HG02571 (cell line): ENCODE measurements at regions not wholly inside any gene's neighbourhood (a gene's known extent, or its start where the extent isn't known, plus 50 kb on each side); places are given as distances from the start of the nearest gene placed in this dataset.

Experiments used
- ATAC-seq: cut with Tn5 transposase; IDR thresholded peaks from one replicate; pipeline ENCODE4 v1.9.1; 2021; ENCODE audit warnings: mild to moderate bottlenecking, moderate library complexity; ENCODE audit not compliant: unreplicated experiment

DNA sequence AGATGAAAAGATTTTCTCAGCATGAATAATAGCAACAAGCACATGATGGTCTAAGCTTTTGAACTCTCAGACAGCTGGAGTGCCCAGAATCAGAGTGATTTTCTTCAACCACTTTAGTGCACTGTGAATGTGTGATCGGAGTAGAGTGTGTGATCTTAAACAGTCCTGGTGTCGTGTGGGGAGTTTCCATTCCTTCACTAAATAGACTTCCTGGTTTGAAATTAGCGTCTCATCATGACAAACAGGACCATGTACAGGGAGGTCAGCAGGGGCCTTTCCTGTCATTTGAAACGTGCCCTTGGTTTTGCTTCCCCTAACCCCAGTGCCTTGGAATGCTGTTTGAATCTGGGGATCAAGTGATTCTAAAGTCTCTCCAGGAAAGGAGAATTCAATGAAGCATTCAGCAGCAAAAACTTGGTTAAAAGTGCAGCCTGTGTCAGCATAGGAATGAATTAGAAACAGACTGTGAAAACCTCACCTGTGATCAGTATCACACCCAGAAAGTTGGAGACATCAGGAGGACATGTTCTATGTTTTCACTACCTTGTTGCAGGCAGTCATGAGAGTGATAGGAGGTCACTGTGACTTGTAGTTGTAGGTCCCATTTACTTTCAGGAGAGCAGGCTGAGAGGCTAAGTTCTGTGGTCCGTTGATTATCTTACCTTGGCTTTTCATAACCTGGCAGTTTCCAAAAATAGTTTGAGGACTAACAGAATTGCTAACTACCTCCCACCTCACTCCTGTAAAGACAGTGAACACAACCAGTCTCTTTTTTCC lies 400.3 kb downstream of the MTX2 start:
- peak; percentile 51 for ATAC-seq

DNA sequence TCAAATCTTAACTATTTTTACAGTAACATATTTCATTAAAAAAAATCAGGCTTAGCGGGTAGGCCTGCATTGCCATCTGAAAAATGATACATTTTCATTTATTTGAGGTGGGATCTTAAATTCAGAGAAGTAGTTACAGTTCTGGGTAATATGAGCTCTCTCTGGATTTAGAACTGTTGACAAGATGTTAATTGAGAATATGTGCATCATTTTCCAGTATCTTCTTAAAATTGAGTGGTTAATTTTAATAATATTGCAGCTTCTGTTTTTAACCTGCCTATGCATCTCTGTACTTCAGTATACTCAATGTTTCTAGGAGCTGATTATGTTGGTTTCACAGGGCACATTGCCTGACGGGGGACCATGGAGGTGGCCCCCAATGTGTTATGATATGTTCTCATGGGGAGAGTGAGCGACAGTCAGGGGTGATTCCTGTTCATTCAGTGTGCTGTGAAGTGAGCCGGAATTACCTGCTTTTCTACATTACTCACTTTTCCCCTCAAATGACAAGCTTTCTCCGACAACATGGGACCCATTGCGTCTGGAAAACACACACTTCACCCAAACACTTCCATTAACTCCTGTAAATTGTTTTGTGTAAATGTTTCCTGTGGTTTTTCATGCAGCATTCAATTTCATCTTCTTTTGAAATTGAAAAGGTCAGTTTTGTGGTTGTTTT lies 406.2 kb downstream of the MTX2 start:
- ATAC-seq = no peak

DNA sequence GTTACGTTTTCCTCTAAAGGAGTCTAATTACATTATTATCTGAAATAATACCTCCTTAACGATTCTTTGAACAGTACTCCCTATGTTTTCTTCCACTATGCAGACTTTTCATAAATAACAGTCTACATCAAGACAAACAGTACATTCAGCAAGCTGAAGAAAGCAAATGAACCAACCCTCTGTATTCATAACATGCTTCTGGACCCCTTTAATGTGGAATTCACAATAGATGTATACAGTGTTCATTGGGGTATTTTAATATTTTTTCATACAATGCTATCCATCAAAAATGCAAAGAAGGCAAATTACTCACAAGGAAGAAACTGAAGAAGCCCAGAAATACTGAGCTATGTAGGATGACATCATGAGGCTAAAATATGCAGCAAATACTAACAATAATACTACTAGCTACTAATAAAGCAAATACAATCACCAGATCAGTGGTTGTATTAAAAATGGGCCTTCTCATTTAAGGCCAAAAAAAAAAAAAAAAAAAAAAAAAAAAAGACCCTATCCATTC lies 408.6 kb downstream of the MTX2 start:
- no peak for ATAC-seq

DNA sequence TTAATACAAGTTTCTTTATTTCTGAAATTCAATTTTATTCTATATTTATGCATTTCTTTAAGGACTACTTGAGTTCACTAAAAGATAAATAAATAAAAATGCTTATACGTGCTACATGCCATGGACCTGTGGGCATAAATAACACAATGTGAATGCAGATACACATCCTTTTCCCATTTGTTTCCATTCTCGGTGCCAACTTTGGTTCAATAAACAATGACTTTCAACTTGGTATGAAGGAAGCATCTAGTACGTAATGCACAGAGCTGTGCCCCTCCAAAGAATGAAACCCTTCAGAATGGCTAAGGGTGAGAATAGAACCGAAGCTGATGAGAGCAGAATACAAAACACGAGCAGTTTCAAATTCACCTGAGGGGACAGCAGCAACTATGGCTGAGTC lies 409.3 kb downstream of the MTX2 start:
- no peak for ATAC-seq

DNA sequence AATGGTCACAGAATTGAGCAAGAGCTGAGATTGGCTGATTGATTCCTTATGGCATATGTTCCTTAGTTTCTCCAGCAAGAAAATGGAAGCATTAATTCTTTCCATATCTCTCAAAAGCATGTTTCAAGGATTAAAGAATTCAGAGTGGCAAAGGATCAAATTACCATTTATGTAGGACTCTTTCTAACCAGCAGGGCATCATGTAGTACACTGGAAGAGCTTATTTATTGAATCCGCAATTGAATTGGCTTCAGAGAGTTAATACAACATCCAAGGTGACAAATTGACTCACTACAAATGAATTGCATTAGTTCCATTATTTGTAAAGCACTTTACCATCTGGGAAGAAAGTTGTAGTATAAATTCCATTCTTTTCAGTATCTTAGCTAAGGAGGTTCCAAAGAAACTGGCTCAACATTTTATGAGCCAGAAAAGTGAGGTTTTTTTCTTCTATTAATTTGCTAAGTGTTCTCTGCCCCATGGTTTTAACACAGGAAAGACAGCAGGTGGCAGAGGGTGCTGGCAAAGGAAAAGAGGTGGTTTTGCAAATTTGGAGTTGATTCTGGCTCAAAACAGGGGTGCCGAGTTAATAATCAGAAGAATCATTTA lies 409.9 kb downstream of the MTX2 start:
- ATAC-seq = no peak

DNA sequence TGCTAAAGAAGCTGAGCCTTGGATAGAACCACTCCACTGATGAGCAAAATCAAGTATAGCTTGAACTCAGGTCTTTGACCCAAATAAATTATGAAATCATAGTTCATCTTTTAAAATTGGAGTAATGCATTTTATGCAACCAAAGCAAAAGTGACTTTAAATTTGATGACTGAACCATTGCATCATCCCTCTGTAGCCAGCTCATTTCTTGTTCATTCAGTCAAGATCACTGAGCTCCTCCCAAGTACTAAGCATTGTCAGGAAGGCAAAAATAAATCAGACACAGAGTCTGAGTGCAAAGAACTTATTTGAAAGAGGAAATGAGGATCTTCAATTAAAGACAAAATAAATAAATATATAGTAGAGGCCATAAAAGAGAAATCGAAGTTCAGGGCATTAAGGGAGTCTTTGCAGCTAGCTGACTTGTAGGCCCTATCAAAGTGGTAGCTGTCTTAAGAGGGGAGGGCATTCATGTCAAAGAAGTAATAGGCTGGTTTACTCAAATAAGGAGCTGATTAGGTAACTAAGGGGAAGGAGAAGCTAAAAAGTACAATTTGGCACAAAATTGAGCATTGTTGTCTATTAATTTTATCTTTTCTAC lies 411.8 kb downstream of the MTX2 start:
- no peak for ATAC-seq

DNA sequence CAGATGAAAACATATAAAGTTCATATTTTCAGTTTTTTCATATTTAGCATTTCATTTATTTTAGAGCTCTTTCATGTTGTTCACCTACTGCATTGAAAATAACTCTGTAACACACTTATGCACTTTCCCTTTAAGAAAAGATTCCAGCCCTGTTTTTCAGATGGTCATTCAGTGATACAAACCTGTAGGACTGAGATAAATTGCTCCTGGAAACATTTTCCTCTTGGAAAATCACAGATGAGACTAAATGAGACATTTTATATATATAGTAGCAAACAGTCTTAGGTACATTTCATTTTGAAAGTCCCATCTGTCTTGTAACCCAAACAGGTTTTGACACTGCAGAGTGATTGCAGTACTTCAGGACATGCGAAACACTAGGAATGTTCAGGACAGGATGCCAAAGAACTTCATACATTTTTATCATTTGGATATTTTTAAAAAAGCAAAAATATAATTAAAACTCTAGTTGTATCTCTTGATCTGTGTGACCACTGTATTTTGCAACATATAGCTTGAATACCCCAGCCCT lies 412.4 kb downstream of the MTX2 start:
- ATAC-seq = no peak

DNA sequence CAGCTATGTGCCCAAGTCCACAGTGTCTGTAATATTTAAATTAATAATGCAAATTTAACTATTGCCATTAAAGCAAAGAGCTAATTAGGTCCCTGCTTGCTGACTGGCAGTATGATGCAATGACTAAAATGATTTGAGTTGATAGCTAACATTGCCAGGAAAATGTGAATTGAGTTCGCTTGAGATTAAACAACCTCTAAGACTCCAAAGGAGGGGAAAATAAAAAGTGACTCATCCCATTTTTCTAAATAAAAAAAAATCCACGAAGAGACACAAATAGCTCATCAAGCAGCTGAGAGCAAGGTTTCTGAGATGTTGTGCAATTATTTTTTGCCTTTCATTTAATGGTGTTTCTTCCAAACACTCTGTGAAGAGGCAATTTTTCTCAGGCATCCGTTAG lies 413.0 kb downstream of the MTX2 start:
- ATAC-seq = no peak

DNA sequence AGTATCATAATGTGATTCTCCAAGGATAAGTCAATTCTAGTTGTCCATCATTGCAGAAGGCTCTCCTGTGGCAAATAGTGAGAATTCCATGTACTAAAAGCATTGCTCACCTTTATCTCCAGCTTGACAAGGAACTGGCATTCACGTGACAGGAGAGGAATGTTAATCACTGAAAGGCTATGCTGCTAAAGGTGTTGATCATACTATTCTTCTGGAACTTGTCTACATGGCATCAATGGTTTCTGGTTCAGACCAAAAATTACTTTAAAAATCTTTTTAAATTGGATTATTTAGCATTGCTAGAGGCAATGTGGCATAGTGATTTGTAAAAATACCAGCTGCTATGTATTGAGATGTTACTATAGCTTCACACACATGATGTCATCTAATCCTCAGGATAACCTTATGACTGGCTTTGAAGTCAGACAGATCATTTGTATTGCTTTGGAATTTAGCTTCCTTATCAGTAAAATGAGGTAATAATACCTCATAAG lies 414.4 kb downstream of the MTX2 start:
- no peak for ATAC-seq

DNA sequence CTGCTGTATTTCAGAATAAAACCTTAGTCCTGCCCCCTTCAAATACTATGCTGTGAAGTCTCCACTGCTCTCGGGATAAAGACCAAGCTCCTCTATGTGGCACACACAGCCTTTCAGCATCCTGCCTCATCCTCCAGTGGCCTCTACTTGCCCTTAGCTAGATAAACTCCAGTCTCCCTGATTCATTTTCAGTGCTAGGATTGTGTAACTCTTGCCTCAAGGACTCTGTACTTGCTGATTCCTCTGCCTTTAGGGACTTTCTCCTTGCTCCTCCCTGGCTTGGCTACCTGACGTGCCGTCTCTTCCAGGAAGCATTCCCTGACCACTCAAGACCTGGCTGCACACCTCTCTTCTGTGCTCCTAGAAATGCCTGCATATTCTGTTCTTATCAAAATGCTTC lies 416.7 kb downstream of the MTX2 start:
- ATAC-seq = no peak

DNA sequence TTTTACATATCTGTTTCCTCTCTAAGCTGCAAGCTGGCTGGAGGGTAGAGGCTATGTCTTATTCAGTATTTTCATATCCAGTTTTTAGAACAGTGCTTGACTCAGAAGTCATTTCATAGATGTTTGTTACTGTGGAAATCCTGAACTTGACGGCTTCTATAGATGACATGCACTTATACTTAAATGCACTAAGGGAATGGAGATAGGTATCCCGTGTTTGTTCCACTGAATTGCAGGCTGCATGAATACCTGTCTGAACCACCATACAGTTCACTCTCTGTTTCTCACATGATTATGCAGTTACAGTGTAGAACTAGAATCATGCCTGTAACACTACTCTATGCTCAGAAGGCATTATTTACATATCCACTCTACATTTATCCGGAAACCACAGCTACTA lies 417.1 kb downstream of the MTX2 start:
- no peak for ATAC-seq

DNA sequence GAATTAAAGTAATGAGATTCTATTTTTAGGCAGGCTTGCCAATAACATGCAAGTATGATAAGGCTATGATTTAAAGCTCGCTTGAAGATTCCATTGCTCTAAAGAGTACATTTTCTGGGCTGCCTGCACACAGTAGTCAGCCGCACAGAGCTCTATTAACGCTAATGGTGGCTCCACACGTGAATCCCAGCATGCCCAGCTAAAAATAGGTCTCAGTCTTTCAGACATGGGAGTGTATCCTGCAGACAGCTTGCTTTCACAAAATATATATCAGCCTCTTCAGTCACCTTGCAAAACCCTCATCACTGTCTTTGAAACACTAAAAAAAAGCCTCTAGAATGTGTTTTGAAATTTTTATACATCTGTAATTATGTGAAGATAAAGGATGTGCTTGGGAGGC lies 418.1 kb downstream of the MTX2 start:
- no peak for ATAC-seq

DNA sequence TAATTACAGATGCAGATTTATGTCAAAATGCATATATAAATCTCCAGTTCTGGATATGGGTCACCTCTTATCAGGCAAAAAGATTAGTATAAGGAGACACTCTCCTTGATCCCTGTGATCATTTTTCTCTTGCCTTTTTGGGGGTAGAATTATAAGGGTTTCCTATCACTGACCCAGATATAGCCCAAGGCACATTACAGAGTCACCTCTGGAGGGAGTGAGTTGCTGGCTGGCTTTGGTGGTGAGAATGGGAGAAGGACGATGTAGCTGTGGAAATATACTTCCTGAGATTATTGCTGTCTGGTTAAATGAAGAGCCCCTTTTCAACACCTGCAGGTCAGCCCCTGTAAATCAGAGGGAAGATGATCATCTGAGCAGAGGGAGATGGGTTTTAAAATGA lies 418.7 kb downstream of the MTX2 start:
- ATAC-seq = no peak

DNA sequence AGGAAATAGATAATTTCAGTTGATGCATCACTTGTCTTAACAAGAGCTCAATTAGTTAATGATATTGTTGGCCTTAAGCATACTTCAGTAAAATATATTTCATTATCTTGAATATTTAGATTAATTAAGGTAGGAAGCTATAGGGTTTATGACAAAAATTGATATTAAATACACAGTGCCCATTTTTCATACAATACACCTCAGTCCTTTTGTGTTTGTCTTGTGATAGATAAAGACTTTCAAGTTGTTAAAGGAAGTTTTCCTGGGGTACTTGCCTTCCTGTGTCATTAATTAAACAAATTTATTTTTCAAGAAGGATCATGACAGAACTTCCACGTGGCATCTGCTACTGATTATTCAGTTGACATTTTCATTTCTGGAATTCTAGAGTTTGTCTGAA lies 420.5 kb downstream of the MTX2 start:
- no peak for ATAC-seq

DNA sequence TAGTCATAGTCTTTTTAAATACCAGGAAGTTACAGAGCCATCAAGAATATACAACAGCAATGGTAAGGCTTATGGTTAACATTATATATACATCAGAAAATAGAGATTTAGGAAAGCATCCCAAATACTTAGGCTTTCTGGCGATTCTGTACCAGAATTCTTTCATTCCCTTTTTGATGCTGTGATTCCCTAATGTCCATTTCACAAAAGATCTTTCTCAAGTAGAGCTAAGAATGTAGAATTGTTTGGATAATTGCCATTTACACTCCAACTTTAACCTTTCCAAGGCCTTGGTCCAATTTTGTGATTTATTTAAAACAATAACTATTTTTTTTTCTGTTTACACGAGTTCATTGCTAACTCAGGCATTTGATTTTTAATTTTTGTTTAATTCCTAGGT lies 422.2 kb downstream of the MTX2 start:
- ATAC-seq = no peak

DNA sequence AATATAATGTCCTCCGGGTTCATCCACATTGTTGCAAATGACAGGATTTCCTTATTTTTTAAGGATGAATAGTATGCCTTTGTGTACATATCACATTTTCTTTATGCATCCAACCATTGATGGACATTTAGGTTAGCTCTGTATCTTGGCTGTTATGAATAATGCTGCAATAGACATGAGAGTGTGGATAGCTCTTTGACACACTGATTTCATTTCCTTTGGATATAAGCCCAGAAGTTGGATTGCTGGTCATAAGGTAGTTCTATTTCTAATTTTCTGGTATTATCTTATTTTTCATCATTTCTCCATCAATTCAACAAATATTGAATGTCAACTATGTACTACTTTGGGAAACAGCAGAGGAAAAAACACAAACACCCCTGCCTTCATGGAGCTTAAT lies 423.3 kb downstream of the MTX2 start:
- no peak for ATAC-seq

DNA sequence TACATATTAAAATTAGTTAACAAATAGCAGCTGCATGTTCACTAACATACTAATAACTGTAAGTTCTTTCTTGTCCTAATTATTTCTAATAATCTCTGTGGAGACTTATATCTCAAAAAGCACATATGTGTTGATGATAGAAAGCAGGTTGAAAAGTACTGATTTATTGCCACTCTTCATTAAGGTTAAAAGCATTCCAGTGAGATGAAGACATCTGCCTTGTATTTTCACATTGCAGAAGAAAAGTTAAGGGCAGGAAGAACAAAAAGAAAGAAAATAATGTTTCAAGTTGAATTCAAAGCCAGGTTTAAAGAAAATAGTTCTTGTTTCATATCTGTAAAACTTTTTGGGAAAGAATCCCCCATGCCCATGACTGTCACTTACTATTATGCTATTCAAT lies 429.9 kb downstream of the MTX2 start:
- no peak for ATAC-seq

DNA sequence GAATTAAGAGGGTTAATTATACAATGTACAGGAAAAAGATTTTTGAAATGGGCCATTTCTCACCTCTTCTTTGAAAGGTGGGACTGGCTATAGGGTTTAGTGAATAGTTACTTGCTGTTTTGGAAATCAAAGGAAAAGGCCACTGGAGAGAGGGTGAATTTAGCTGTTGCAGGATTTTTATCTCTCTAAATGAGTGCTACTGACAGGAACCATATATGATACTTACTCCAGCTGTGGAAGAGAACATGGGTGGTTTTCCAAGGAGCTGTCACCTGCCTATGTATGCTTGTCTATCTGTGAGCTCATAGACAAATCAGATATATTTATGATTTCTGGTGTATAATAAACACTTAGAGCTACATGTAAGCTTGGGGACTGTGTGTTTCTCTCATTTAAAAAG lies 430.4 kb downstream of the MTX2 start:
- ATAC-seq = no peak

DNA sequence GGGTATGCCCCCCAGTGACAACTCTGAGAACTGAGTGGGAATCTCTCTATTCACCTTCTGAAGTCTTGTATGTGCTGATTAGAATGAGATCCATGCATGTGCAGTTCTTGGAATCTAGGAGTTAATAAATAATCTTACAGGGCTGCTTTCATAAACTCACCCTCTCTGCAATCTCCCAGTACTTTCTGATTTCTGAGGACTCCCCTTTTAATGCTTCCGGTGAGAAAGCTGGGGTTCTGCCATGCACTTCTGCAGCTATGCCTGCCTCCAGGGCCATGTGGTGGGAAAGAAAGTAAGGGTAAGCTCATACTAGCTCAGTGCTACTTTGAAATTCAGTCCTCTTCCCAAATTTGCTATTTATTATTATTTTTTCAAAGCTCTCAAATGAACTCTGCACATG lies 432.9 kb downstream of the MTX2 start:
- ATAC-seq = no peak

DNA sequence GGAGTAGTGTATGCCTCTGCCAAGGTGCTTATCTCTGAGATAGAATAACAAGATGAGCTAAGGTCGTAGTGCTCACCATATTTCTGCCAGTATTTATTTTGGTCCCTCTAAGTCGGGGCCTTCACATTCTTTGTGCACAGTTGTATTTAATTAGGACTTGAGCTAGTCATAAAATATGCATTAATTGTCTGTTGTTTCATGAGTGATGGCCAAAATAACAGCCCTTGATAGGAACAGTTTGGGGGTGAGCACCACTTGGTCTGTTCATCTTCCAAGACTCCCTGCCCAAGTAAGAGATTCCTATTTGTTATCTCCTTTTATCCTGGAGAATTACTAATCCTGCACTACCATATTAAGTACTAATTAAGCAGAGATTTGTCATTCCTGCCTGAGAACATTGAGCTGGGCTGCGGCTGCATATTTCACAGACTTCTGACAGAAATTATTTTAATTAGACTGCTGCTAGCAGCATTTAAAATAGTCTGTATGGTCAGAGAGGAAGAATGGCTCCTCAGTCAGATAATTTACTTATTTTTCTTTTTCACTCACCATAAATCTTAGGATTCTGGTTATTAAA lies 435.1 kb downstream of the MTX2 start:
- no peak for ATAC-seq
